Omental fat pad (tissue), 3 donors: ENCODE measurements at regions not wholly inside any gene's neighbourhood (a gene's known extent, or its start where the extent isn't known, plus 50 kb on each side); places are given as distances from the start of the nearest gene placed in this dataset.
A peak's percentile ranks its signal among the peaks of the same experiment; 100 is the strongest.

Experiments
- ATAC-seq: fragments of 150-250 bp; one replicate; pipeline ENCODE4 v1.9.1; 2016; ENCODE audit warnings: mild to moderate bottlenecking, moderate library complexity; ENCODE audit not compliant: low FRiP score
- DNase-seq: peaks from one replicate; pipeline ENCODE4 v3.0.0-alpha.2; 2019; ENCODE audit warnings: low spot score
- CTCF ChIP-seq, 3 donors: fragments of 450-650 bp; IDR thresholded peaks; one replicate each; pipeline ENCODE4 v1.5.1; 2016 to 2017; ENCODE audit warnings: antibody characterized with exemption in 3 of 3, mild to moderate bottlenecking in 3 of 3, moderate library complexity in 2 of 3

GRCh38 chr4:123822353-123822752 is 425.8 kb downstream of the SPRY1 start:
- no peak for TF ChIP-seq CTCF (IDR thresholded peaks at IDR 0.05)
- DNase-seq (no peak), ATAC-seq (no peak)

- DNase-seq (no peak), ATAC-seq (no peak)
- TF ChIP-seq CTCF (IDR thresholded peaks at IDR 0.05), result no peak
Measured at GRCh38 chr4:123823244-123823643, 426.6 kb downstream of the SPRY1 start.

GRCh38 chr4:123824524-123824923 is 427.9 kb downstream of the SPRY1 start:
- ATAC-seq (no peak), DNase-seq (no peak)

GRCh38 chr4:123825596-123826291 is 429.1 kb downstream of the SPRY1 start:
- ATAC-seq (peak; percentile 43), DNase-seq (no peak)
- no peak for TF ChIP-seq CTCF (IDR thresholded peaks at IDR 0.05)

More at GRCh38 chr4:123824524-123824923, 427.9 kb downstream of the SPRY1 start:
- TF ChIP-seq CTCF (IDR thresholded peaks at IDR 0.05), result no peak

GRCh38 chr4:123826896-123827295 is 430.3 kb downstream of the SPRY1 start:
- TF ChIP-seq CTCF (IDR thresholded peaks at IDR 0.05), result no peak
- DNase-seq (no peak), ATAC-seq (no peak)

GRCh38 chr4:123827511-123827910 is 430.9 kb downstream of the SPRY1 start:
- no peak for TF ChIP-seq CTCF (IDR thresholded peaks at IDR 0.05)
- ATAC-seq (no peak), DNase-seq (no peak)

GRCh38 chr4:123830930-123831329 is 434.3 kb downstream of the SPRY1 start:
- DNase-seq (no peak), ATAC-seq (no peak)
- TF ChIP-seq CTCF (IDR thresholded peaks at IDR 0.05), result no peak
